SKM-1 (cell line): ENCODE measurements at regions not wholly inside any gene's neighbourhood (a gene's known extent, or its start where the extent isn't known, plus 50 kb on each side); places are given as distances from the start of the nearest gene placed in this dataset.

Experiments used
- DNase-seq: peaks from one replicate; lab custom pipeline; 2025; ENCODE audit not compliant: unreplicated experiment; lab: John Stamatoyannopoulos, UW

GRCh38 chr1:102074874-102075273 lies 78.1 kb upstream of the OLFM3 start:
- no peak for DNase-seq

DNA sequence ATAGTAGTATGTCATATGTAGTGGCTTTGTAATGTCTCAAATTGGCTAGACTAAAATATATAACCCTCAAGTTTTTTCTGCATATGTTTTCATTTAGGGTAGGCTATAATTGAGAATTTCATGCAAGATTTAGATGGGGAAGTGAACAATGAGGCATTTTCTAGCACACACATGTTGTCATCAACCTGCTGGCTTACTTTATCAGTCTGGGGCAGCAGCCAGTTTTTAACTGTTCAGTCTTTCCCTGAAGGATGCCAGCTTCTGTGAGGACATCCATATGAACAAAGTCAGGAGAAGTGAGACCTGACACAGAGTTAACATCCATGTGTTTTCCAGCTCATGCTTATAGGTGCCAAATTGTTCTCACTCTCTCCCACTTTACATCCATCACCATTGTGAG lies 74.7 kb upstream of the OLFM3 start:
- DNase-seq: no peak

GRCh38 chr1:102050556-102050955 lies 53.8 kb upstream of the OLFM3 start:
- no peak for DNase-seq

DNA sequence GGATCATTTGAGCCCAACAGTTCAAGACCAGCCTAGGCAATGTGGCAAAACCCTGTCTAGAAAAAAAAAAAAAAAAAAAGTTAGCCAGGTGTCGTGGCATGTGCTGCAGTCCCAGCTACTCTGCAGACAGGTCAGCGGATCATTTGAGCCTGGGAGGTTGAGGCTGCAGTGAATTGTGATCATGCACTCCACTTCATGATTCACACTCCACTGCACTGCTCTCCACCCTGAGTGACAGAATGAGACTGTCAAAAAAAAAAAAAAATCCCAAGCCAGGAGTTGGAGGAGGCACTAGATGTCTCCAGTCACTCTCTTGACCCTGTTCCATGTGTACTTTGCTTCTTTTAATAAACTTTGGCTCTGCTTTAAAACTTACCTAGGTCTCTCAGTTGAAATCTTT lies 51.0 kb upstream of the OLFM3 start:
- DNase-seq: no peak
